Loucy (cell line): ENCODE measurements at regions not wholly inside any gene's neighbourhood (a gene's known extent, or its start where the extent isn't known, plus 50 kb on each side); places are given as distances from the start of the nearest gene placed in this dataset.

Experiments used
- H2AFZ ChIP-seq: fragments of 200-600 bp; sonication (generic); 2 replicates; pipeline ENCODE4 v1.6.0; 2016; ENCODE audit warnings: antibody characterized with exemption, mild to moderate bottlenecking, low read length, moderate library complexity
- H3F3A ChIP-seq: fragments of 200-600 bp; 2 replicates; pipeline ENCODE4 v1.6.0; 2016; ENCODE audit warnings: antibody characterized with exemption, low read depth, mild to moderate bottlenecking
- H3K27me3 ChIP-seq: fragments of 200-600 bp; sonication (generic); 2 replicates; pipeline ENCODE4 v1.6.1; 2014; ENCODE audit warnings: low read length, mild to moderate bottlenecking; ENCODE audit not compliant: insufficient read depth, poor library complexity, severe bottlenecking
- H3K36me3 ChIP-seq: fragments of 200-600 bp; sonication (generic); 2 replicates; pipeline ENCODE4 v1.6.1; 2016; ENCODE audit warnings: low read length; ENCODE audit not compliant: insufficient read depth
- H3K4me1 ChIP-seq: fragments of 200-600 bp; sonication (generic); 2 replicates; pipeline ENCODE4 v1.5.1; 2014; ENCODE audit warnings: low read length, mild to moderate bottlenecking; ENCODE audit not compliant: insufficient read depth, poor library complexity, severe bottlenecking
- H3K4me2 ChIP-seq: fragments of 200-600 bp; sonication (generic); 2 replicates; pipeline ENCODE4 v1.6.0; 2014; ENCODE audit warnings: antibody characterized with exemption, low read length, low read depth, mild to moderate bottlenecking; ENCODE audit not compliant: poor library complexity, severe bottlenecking
- H3K4me3 ChIP-seq: fragments of 200-600 bp; sonication (generic); 2 replicates; pipeline ENCODE4 v1.5.1; 2014; ENCODE audit warnings: low read length, mild to moderate bottlenecking, mixed read lengths; ENCODE audit not compliant: poor library complexity, severe bottlenecking
- H3K79me2 ChIP-seq: fragments of 200-600 bp; sonication (generic); 2 replicates; pipeline ENCODE4 v1.6.1; 2014; ENCODE audit warnings: low read length; ENCODE audit not compliant: insufficient read depth
- H3K9ac ChIP-seq: fragments of 200-600 bp; sonication (generic); 2 replicates; pipeline ENCODE4 v1.6.0; 2014; ENCODE audit warnings: mild to moderate bottlenecking, low read depth, low read length, moderate library complexity; ENCODE audit not compliant: poor library complexity, severe bottlenecking
- H3K9me2 ChIP-seq: fragments of 200-600 bp; sonication (generic); replicated peaks from 2 replicates; pipeline ENCODE4 v1.6.1; 2016; ENCODE audit warnings: low read depth, low read length, mixed read lengths
- H3K9me3 ChIP-seq: fragments of 200-600 bp; sonication (generic); 2 replicates; pipeline ENCODE4 v1.6.1; 2014; ENCODE audit warnings: mild to moderate bottlenecking, antibody characterized with exemption, low read length, low read depth; ENCODE audit not compliant: insufficient read depth
- H4K20me1 ChIP-seq: fragments of 200-600 bp; sonication (generic); 2 replicates; pipeline ENCODE4 v1.6.0; 2014; ENCODE audit warnings: antibody characterized with exemption, low read length, mild to moderate bottlenecking; ENCODE audit not compliant: insufficient read depth, poor library complexity, severe bottlenecking
- EZH2phosphoT487 ChIP-seq: fragments of 200-600 bp; IDR thresholded peaks from 2 replicates; pipeline ENCODE4 v1.6.1; 2018; ENCODE audit warnings: antibody characterized with exemption, mild to moderate bottlenecking, moderate library complexity, borderline replicate concordance
- TF ChIP-seq, protein P1 (sequence below): fragments of 200-600 bp; sonication (generic); conservative IDR thresholded peaks from 2 replicates; pipeline ENCODE4 v1.5.1; 2014; ENCODE audit warnings: mild to moderate bottlenecking, antibody characterized with exemption, low read length

DNA sequence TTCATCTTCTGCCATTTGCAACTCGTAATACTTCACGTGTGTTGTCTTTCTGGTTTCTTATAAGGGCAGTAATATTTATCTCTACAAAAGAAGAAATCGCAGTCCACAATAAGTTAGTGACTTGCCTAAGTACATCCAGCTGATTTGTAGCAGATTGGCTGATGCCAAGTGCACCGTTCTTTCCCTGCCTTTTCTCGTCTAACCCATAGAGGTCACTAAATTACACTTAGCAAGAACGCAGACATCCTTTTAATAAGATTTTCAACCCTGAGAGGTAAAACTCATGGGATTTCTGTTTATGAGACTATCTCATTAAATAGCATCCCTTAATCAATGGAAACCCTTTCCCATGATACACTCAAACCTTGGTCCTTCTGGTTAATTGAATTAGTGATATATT lies 408.6 kb upstream of the ACTRT1 start:
- Histone ChIP-seq H3K4me2 (no peak overlapping the region), H3K9me3 (no peaks in the 10 kb centered on the region), H2AFZ (no peak overlapping the region), H3K79me2 (no peaks in the 10 kb centered on the region), H3K4me1 (no peaks in the 10 kb centered on the region), H3K36me3 (no peaks in the 10 kb centered on the region), H3K9me2 (no peaks in the 10 kb centered on the region), H3K9ac (no peak overlapping the region), H4K20me1 (no peaks in the 10 kb centered on the region), H3K27me3 (no peaks in the 10 kb centered on the region), H3F3A (no peaks in the 10 kb centered on the region), H3K4me3 (no peak overlapping the region)
- TF ChIP-seq, protein P1, sequence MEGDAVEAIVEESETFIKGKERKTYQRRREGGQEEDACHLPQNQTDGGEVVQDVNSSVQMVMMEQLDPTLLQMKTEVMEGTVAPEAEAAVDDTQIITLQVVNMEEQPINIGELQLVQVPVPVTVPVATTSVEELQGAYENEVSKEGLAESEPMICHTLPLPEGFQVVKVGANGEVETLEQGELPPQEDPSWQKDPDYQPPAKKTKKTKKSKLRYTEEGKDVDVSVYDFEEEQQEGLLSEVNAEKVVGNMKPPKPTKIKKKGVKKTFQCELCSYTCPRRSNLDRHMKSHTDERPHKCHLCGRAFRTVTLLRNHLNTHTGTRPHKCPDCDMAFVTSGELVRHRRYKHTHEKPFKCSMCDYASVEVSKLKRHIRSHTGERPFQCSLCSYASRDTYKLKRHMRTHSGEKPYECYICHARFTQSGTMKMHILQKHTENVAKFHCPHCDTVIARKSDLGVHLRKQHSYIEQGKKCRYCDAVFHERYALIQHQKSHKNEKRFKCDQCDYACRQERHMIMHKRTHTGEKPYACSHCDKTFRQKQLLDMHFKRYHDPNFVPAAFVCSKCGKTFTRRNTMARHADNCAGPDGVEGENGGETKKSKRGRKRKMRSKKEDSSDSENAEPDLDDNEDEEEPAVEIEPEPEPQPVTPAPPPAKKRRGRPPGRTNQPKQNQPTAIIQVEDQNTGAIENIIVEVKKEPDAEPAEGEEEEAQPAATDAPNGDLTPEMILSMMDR: 0 out of 2 replicates have a peak, but pooled peaks have one; percentile 21
- TF ChIP-seq EZH2phosphoT487: no peak

DNA sequence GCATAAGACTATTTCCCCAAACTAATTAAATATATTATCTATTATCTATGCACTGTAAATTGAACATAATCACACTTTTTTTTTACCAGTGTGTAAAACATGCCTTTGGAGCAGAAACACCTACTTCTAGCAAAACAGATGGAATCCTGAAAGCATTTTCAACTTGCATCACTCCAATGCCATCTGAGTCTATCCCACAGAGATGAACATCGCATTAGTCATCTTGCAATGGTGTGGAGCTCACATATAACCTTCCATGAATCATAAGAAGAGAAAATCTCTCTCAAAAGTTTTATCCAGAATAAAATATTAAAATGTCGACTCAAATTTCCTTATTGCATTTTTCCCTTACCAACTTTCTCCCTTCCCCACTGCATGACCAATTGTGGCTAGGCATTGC lies 406.7 kb upstream of the ACTRT1 start:
- no peaks in the 10 kb centered on the region for H3K9me2 ChIP-seq
- no peaks in the 10 kb centered on the region for H3K36me3 ChIP-seq
- no peak overlapping the region for H2AFZ ChIP-seq
- no peaks in the 10 kb centered on the region for H3K4me1 ChIP-seq
- H3K79me2 ChIP-seq: no peaks in the 10 kb centered on the region
- no peak overlapping the region for H3K4me3 ChIP-seq
- no peaks in the 10 kb centered on the region for H3K9me3 ChIP-seq
- no peaks in the 10 kb centered on the region for H3K27me3 ChIP-seq
- H4K20me1 ChIP-seq: no peaks in the 10 kb centered on the region
- H3K9ac ChIP-seq: no peak overlapping the region
- H3K4me2 ChIP-seq: no peak overlapping the region
- no peaks in the 10 kb centered on the region for H3F3A ChIP-seq
- TF ChIP-seq, protein P1: no peak
- TF ChIP-seq EZH2phosphoT487: no peak

DNA sequence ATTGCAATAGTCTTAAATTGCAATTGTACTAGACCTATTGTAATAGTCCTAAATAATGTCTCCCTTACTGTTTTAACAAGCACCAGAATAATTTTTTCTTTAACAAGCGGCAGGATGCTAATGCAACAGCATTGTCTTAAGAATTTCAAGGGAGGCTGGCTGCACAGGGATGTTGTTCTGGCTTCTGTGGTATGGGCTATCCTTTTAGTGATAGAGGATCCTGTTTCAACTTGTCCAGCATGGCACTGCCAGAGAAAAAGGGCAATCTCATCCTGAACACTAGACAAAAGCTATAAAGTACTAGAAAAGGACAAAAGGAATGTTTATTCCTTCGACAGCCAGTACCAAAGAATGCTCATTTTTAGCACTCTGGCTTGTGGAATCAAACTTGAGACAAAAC lies 405.5 kb upstream of the ACTRT1 start:
- no peaks in the 10 kb centered on the region for H3K79me2 ChIP-seq
- H3K9ac ChIP-seq: no peak overlapping the region
- H3K4me1 ChIP-seq: no peaks in the 10 kb centered on the region
- H3F3A ChIP-seq: no peaks in the 10 kb centered on the region
- no peak overlapping the region for H3K4me3 ChIP-seq
- H3K36me3 ChIP-seq: no peaks in the 10 kb centered on the region
- H3K27me3 ChIP-seq: no peaks in the 10 kb centered on the region
- H3K4me2 ChIP-seq: no peak overlapping the region
- TF ChIP-seq, protein P1: no peak
- TF ChIP-seq EZH2phosphoT487: no peak
- no peak overlapping the region for H2AFZ ChIP-seq
- H4K20me1 ChIP-seq: no peaks in the 10 kb centered on the region
- no peaks in the 10 kb centered on the region for H3K9me3 ChIP-seq
- no peaks in the 10 kb centered on the region for H3K9me2 ChIP-seq
